Right renal pelvis (tissue), 4 donors: ENCODE measurements at regions not wholly inside any gene's neighbourhood (a gene's known extent, or its start where the extent isn't known, plus 50 kb on each side); places are given as distances from the start of the nearest gene placed in this dataset.
A peak's percentile ranks its signal among the peaks of the same experiment; 100 is the strongest.
"Not testable (repeated sequence)": the region's sequence is repeated elsewhere in the genome, so short reads cannot be mapped to it uniquely, and the experiment has no call there.

Source experiments
- DNase-seq, 4 donors: peaks; one replicate each; pipeline ENCODE4 v3.0.0-alpha.2; 2013; ENCODE audit warnings: low read depth in 4 of 4, low spot score in 3 of 4, missing footprints in 1 of 4

DNA sequence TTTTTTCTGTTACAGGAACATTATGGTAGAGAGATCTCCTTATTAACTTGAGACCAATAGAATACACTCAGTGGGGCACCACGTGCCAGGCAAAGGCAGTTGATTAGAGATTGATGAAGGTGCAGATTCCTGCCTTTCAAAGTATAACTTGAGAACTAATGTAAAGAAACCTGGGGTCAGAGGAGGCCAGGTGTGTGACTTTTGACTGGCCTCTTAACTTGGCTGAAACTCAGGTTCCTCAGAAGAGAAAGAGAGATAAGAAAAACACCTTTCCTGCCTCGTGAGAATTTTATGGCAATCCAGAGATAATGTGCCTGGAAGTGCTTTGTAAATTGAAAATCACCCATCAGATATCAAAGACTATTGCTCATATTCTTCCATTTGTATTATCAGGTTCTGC lies 110.7 kb upstream of the GZMB start:
- DNase-seq = no peak

DNA sequence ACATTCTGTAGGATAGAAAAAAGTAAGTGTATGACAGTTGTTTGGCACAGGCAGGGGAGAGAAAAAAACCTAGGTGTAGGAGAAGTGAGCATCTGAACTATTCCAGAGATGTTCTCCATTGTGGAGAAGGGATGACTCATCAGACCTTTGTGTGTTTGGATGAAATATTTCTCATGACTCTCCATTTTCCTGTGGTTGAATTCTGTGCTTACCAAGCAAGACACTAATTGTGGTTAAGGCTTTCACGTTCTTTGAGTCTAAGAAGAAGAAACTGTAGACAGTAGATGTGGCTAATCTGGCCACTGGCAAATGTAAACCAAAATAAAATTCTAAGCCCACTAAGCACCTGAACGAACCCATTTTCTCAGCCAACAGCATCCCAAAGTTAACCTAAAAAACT lies 107.9 kb upstream of the GZMB start:
- no peak for DNase-seq

DNA sequence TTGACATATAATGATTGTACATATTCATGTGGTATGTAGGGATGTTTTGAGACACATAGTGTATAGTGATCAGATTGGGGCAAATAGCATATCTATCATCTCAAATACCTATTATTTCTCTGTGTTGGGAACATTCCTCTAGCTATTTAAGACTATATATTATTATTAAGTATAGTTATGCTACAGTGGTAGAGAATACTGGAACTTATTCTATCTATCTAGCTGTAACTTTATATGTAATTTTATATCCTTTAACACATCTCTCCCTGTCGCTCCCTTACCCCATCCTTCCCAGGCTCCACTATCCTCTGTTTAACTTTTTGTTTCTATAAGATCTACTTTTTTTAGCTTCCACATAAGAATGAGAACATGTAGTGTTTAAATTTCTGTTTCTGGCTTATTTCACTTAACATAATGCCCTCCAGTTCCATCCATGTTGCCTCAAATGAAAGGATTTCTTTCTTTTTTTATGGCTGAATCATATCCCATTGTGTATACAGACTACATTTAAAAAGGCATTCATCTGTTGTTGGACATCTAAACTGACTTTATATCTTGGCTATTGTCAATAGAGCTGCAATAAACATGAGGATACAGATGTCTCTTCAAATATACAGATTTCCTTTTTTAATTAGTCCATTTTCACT lies 102.1 kb upstream of the GZMB start:
- no peak for DNase-seq

DNA sequence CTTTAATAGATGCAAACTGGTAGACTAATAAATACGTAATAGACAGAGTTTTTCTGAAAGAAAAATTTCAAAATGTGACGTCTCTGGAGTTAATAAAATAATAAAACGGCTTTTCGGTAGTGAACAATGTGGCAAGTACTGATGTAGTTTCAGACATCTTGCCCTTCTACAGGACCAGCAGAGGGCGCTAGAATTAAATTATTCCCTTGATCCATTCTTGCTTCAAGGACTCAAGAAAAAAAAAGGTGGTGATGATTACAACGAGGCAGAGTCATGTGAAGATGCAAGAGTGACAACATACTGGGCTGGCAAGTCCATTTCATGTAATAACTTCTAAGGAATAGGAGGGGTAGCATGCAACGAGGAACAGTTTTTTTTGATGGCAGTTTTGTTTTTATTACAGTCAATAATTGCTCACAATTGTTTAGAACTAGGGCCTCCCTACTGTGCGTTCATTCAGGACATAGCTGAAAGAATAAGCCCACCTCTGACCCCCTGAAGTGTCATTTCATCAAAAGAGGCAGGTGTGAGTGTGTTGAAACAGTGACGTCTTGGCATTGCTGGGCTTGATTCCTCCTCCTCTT lies 101.0 kb upstream of the GZMB start:
- DNase-seq = peak; percentile 38 to 51 (median 42)

DNA sequence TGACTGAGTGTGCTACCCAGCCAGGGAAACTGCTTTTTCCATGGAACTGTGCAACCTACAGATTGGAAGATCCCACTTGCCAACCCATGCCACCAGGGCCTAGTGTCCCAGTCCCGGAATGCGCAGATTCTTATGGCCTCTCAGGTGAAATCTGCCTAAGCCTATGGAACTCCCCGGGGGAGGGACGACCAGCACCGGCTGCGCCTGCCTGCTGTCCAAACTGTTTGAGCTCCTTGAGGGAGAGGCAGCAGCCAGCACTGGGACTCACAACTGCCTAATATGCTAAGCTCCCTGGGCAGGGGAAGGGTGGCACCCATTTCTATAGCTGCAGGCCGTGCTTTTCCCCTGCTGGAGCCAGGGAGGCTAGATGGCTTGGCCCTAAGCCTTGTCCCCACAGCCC lies 92.5 kb upstream of the GZMB start:
- DNase-seq = no peak

DNA sequence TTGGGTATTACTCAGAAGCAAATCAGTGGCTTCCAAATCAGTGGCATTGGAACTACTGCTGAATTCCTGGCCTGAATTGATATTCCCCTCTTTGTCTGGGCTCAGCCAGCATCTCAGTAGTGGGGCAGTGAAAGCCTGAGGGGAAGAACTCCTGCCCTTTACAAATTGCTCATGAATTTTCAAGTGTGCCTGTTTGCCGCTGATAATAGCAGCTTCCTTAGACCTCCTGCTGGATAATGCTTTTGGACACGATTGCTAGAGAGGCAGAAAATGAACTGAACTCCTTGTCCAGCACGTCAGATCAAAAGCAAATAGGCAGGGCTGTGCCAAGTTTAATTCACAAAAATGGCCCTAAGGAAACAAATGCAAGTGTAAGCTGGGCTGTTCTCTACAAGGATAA lies 91.3 kb upstream of the GZMB start:
- DNase-seq = no peak

DNA sequence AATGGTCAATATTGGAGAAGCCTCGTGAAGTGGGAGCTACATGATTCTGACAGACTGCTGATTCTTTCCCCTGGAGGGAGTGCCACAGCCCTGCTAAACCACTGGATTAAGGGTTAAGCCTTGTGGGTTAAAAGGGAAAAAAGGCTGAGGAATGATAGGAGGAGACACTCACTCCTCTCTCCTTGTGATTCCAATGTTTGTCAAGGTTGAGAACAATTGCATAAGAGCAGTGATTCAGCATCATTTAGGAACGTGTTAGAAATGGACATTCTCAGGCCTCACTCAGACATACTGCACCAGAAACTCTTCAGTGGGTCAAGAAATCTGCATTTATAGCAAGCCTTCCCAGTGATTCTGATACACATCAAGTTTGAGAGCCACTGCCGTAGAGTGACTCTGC lies 87.8 kb upstream of the GZMB start:
- DNase-seq = no peak

DNA sequence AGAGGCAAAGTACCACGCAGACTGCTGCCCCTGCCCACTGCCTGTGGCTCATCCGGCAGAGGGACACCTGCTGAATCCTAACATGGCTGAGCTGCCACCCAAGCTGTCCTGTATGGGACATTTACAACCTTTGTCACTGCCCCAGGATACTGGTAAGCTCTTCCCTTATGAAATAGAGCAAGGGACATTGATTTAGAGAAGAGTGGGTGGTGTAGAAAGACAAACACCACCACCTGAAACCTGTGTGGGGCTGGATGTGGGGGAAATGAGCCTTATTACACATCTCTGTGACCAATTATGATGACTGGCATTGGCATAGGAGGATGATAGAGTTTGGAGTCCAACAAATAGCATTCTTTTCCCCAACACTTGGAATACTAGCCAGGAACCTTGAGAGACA lies 81.2 kb upstream of the GZMB start:
- DNase-seq = no peak

DNA sequence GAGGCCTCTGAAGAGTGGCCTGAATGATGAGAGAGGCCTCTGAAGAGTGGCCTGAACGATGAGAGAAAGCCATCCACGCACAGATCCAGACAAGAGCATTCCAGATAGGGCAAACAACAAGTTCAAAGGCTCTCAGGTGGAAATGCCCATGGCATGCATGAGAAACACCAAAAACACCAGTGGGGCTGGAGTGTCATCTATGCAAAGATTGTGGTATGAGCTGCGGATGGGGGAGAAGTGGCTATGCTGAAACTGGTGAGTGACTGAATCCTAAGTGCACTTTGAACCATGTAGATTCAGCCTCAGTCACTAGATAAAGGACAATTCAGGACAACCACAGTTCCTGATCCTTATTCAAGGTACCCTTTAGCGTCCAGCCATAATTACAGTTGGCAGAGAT lies 79.4 kb upstream of the GZMB start:
- DNase-seq = no peak

DNA sequence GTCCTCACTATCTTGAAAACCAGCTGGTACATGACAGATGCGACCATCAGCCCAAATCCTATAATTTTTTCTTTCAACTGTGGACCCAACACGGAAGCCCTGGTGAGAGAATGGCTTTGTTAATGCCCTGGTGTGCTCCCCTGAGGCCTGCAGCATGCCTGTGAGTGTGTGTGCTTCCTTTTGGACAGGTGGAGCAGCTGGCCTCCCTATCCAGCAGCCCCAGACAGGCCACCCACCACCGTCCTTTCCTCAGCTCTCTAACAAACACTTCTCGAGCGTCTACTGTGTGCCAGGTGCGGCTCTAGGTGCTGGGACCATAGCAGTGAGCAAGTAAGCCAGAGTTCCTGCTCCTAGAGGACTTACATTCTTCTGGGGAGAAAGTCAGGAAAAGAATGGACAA lies 78.9 kb upstream of the GZMB start:
- DNase-seq = no peak

DNA sequence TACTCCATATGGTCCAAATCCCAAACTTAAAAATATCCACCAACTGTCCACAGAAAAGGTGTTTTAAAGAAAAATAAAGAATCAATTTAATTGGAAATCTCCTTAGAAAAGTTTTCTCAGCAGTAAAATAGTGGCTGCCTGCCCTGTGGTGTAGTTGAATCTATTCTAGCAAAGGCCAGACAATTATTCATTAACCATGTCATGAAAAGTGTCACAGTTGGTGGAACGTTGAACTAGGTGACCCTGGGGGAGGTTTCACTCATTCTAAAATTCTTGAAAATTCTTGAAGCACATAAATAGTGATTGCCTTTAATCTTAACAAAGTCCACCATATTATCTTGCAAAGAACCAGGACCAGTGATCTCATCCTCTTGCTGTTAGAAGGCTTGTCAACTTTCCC lies 78.4 kb upstream of the GZMB start:
- DNase-seq = no peak

DNA sequence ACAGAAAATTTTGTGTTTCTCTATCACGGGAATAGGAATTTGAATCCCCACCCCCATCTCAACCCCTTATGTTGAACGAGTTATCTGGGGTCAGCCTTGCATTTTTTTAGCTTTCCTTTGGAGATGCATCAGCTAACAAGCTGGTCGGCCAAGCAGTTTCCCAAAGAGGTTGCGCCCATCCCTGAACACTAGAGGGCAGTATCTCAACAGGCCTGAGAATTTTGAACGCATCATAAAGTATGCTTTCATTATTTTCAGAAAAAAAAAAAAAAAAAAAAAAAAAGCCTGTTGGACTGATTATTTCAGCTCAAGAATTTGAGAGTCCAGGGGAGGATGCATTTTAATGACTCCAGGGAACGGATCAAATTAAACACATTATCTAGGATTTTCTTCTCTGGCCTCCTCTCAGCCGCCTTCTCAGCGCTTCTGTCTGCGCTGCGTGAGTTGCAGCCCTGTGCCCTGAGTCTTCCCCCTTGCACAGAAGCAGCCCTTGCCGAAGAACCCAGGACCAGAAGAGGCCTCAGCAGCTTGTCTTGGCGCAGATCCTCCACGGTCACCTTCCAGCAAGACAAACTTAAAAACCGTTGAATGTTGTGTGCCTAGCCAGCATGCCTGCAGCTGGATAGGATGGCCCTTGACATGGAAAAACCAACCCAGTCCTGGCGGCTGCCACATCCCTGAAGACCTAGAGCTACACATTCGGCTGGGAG lies 76.6 kb upstream of the GZMB start:
- DNase-seq = peak in 3 of 4 donors; percentile 35 to 55 (median 42)

DNA sequence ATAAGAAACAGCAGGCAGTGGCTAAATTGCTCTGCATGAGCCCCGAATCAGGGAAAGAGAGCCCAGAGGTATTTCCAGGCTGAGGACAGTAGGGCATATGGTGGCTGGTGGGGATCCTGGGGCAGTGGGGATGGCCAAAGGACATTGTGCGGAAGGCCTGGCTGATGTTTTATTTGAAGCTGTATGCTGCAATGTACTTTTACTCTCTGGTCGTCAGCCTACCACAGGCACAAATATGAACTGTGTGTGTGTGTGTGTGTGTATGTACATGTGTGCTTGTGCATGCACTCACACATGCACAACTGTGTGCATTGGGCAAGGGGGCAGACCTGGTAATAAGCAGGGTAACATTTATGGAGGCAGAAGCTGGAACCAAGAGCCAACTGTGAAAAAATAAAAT lies 74.7 kb upstream of the GZMB start:
- no peak for DNase-seq

DNA sequence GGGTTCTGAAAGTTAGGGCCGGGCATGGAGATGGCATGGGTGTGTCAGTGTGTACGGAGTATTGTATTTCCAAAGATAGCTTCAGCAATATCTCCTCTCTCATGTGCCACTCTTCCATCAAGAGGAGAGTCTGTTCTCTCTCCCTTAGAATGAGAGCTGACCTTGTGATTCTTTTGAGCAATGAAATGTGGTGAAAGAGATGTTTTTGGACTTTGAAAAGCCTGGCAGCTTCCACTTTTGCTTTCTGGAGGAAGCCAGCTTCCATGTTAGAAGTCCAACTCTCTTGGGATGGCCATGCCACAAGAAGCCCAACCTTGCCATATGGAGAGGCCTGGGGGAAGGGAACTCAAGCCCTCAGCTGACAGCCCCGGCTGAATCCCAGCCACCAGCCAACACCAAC lies 72.4 kb upstream of the GZMB start:
- no peak for DNase-seq

DNA sequence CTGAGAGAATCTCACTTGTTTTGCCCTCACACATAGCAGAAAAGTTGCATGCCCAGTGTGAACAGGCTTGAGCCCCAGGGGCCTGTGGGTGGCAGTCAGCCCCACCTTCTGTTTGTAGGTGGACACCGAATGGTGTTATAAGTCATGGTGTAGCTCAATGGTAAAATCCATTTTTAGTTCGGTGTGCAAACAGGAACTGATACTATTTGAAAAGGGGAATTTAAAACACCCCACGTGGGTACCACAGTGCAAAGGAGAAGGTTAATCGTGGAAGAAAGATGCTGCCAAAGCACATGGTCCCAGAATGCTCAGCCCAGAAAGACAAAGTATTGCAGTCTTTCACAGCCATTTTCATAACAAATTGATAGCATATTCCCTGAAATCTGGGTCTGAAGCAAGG lies 71.8 kb upstream of the GZMB start:
- no peak for DNase-seq

DNA sequence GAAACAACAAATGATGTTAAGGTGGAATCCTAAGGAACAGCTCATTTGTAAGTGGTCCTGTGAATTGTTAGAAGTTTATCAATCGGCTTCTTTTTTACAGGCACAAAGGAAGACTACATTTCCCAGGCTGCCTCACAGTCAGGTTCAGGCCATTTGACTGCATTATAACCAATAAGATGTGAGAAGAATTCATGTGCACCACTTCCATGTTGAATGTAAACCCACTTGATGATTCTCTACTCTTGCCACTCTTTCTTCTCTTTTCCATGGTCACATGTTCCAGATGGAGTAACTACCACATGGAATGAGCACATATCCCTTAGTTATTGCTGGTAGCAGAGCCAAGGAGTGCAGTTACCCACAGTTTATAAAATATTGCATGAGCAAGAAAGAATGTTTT lies 67.1 kb upstream of the GZMB start:
- no peak for DNase-seq

DNA sequence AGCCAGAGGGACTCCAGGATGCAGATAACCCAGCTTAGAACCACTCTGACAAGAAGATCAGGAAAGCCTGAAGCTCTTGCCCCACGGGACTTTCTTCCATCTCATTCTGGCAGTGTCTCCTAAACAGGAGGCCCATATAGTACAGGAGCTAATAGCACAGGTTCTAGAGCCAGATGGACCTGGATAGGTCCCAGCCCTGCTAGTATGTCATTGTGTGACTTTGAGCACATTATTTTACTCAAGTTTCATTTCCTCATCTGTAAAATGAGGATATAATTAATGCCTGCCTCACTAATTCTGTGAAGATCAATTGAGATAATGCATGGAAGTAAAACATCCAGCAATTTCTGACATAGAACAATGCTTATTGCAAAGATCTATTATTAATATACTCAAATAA lies 66.5 kb upstream of the GZMB start:
- no peak for DNase-seq

DNA sequence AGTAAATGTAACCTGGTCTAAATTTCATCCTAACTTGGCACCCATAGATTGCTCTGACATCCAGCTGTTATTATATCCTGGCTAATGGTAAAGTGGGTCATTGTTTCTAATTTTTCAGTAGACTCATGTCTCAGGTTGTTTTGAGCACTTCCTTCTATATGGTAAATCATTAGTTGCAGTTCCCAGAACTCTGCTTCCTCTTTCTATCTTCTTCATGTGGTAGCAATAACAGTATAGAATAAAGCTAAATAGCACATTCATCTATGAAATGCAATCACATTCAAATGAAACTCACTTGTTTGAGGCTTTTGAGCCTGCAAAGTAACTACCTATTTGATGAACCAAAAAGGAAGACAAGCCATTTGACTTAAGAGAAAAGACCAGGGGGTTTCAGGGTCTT lies 65.1 kb upstream of the GZMB start:
- DNase-seq = no peak

DNA sequence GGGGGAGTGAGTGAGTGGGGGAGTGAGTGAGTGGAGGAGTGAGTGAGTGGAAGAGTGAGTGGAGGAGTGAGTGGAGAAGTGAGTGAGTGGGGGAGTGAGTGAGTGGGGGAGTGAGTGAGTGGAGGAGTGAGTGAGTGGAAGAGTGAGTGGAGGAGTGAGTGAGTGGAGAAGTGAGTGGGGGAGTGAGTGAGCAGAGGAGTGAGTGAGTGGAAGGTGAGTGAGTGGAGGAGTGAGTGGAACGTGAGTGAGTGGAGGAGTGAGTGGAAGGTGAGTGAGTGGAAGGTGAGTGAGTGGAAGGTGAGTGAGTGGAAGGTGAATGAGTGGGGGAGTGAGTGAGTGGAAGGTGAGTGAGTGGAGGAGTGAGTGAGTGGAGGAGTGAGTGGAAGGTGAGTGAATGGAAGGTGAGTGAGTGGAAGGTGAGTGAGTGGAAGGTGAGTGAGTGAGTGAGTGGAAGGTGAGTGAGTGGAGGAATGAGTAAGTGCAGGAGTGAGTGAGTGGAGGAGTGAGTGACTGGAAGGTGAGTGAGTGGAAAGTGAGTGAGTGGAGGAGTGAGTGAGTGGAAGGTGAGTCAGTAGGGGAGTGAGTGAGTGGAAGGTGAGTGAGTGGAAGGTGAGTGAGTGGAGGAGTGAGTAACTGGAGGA lies 62.4 kb upstream of the GZMB start:
- not testable (repeated sequence) for DNase-seq

DNA sequence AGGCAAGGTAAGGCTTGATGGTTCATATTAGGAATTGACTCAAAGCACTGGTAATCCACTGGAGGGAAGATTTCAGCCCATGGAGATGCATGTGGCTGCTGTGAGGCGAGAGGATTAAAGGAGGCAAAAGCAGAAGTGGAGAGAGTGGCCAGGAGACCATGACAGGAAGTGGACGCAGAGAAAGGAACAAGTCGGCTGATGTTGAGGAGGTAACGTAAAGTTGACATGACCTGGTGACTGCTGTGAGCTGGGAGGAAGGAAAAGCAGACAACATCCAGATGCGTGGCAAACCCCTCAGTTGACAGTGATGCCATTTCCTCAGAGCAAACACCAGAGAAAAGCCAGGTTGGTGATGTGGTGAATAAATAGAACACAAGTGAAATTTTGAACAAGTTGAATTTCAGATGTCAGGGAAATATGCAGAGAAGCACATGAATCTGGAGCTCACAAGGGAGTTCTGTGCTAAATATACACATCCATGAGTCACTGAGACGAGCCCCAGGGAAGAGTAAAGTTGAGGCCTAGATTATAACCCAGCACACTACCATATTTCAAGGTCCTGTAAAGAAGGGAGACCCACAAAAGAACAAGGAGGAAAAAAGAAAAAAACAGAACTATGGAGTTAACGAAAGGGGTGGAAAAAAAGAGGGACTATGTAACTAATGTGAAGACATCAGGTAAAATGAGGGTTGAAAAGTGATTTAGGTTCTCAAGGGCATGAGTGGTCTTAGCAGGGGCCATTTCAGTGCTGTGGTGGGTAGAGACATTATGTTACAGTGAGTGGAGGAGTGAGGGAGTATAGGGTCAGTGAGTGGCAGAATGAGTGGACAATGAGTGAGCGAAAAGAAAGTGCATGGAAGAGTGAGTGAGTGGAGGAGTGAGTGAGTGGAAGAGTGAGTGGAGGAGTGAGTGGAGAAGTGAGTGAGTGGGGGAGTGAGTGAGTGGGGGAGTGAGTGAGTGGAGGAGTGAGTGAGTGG lies 61.6 kb upstream of the GZMB start:
- no peak for DNase-seq

DNA sequence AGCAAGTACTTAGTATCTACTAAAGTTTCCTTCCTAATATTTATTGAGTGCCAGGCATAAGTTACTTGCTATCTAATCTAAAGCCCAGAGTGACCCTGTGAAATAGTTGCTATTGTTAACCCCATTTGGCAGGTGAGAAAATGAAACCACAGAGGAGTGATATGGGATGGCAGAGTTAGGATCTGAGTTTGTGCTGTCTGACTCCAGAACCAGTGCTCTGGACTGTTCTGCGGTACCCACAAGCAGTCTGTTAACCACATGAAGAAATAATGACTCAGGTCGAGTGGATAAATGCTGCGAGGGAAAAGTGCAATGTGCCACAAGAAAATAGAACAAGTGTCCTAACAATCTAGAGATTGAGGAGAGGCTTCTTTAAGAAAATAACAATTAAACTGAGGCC lies 60.7 kb upstream of the GZMB start:
- no peak for DNase-seq
